Heart left ventricle (tissue), 13 donors: ENCODE measurements at regions not wholly inside any gene's neighbourhood (a gene's known extent, or its start where the extent isn't known, plus 50 kb on each side); places are given as distances from the start of the nearest gene placed in this dataset.

ENCODE experiments used
- POLR2A ChIP-seq, 2 donors: fragments of 450-650 bp; IDR thresholded peaks; one replicate each; pipeline ENCODE4 v1.6.1; 2017; ENCODE audit warnings: antibody characterized with exemption in 2 of 2, mild to moderate bottlenecking in 2 of 2, moderate library complexity in 2 of 2
- TF ChIP-seq, protein P1 (sequence below), 12 donors: fragments of 200-600 bp; sonication (generic) in 4 of 12; IDR thresholded peaks; one replicate each; pipeline versions ENCODE4 v1.5.0 to v1.8.0; 2018 to 2022; ENCODE audit warnings: antibody characterized with exemption in 12 of 12, mild to moderate bottlenecking in 5 of 12
- donor health status: ischemic (EF 13 %, LVEDD 7.1; RV severe dilation, severe dysfunction).
- donor health status: DM: no; HTN: yes; CAD: no.
- donor health status: DM: no; HTN: no; CAD: no.
- donor health status: ischemic (EF 25% LVEDD 6.9; RV normal size, moderate dysfunction).
- donor health status: ischemic (EF 25% LVEDD 5.7; RV mildly dilated, moderate dysfunction).
- donor health status: ischemic (EF 35%, LVEDD 5.7; RV mildly dilated, moderate dysfunction).
- donor health status: nonischemic (EF 11% LVEDD 7.7; RV severe dilation, severe dysfunction).
- donor health status: DM: yes; HTN: yes; CAD: no.
- donor health status: PGD.
- donor health status: ischemic (EF 29% LVEDD 5.4; RV normal size, mild dysfunction).
- donor health status: nonischemic (EF 23%, LVEDD 6.1; RV moderate dilation, normal function).

DNA sequence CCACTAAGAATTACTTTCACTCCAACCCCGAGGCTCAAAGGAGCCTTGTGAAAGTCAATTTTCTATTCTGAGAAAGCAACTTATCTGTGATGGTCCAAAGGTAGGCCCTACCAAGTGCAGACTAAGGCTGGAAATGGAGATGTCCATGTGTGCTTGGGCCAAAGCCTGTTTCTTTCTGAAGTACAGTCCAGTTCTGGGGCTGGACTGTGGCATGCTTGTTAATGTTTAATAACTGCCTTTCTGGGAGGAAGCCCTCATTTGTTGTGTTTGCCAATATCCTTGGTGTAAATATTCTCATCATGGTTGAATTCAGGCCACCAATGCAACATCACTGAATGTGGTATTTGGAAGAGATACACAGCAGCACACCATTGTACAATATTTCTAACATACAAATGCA is 182.3 kb upstream of the BCL6 start:
- no peak for TF ChIP-seq POLR2A (IDR thresholded peaks at IDR 0.05)
- TF ChIP-seq, protein P1, sequence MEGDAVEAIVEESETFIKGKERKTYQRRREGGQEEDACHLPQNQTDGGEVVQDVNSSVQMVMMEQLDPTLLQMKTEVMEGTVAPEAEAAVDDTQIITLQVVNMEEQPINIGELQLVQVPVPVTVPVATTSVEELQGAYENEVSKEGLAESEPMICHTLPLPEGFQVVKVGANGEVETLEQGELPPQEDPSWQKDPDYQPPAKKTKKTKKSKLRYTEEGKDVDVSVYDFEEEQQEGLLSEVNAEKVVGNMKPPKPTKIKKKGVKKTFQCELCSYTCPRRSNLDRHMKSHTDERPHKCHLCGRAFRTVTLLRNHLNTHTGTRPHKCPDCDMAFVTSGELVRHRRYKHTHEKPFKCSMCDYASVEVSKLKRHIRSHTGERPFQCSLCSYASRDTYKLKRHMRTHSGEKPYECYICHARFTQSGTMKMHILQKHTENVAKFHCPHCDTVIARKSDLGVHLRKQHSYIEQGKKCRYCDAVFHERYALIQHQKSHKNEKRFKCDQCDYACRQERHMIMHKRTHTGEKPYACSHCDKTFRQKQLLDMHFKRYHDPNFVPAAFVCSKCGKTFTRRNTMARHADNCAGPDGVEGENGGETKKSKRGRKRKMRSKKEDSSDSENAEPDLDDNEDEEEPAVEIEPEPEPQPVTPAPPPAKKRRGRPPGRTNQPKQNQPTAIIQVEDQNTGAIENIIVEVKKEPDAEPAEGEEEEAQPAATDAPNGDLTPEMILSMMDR (IDR thresholded peaks at IDR 0.05) = no peak
